ENCODE measurements at regions not wholly inside any gene's neighbourhood (a gene's known extent, or its start where the extent isn't known, plus 50 kb on each side); places are given as distances from the start of the nearest gene placed in this dataset.
A peak's percentile ranks its signal among the peaks of the same experiment; 100 is the strongest.
"Not testable (repeated sequence)": the region's sequence is repeated elsewhere in the genome, so short reads cannot be mapped to it uniquely, and the experiment has no call there.

GRCh38 chr17:83204230-83204725 is 124.9 kb downstream of the METRNL start:
- no peak for DNase-seq

GRCh38 chr17:83204736-83205386 is 125.5 kb downstream of the METRNL start:
- DNase-seq = not testable (repeated sequence)

- peak; percentile 56 for DNase-seq
Observed at GRCh38 chr17:83205387-83206035, 126.1 kb downstream of the METRNL start.

- DNase-seq = not testable (repeated sequence)
Observed at GRCh38 chr17:83206036-83206394, 126.6 kb downstream of the METRNL start.

GRCh38 chr17:83206819-83207588 is 127.6 kb downstream of the METRNL start:
- DNase-seq = not testable (repeated sequence)

GRCh38 chr17:83247001-83247400 is 167.6 kb downstream of the METRNL start:
- DNase-seq = not testable (repeated sequence)

Data from stimulated activated CD4-positive, alpha-beta T cell treated with anti-CD3 and anti-CD28 coated beads, Interleukin-12 subunit alpha, Interleukin-12 subunit beta, amount 100 ng/mL, for 4 hours (primary cell).